SK-N-SH treated with all-trans-retinoic acid at 6 μM for 48 hours (cell line): ENCODE measurements at regions not wholly inside any gene's neighbourhood (a gene's known extent, or its start where the extent isn't known, plus 50 kb on each side); places are given as distances from the start of the nearest gene placed in this dataset.

ENCODE experiments used
- ATAC-seq: fragments of 200-7000 bp; cut with Tn5 transposase; 3 replicates; pipeline ENCODE4 v1.9.1; 2020; ENCODE audit warnings: mild to moderate bottlenecking, moderate library complexity
- ARNTL ChIP-seq: fragments of 450-650 bp; formaldehyde crosslinking; IDR thresholded peaks from 2 replicates; pipeline ENCODE4 v1.5.0; 2020; ENCODE audit warnings: low read depth, mild to moderate bottlenecking, moderate library complexity, borderline replicate concordance
- CSDC2 ChIP-seq: fragments of 250-450 bp; sonication (Bioruptor Pico); IDR thresholded peaks from 2 replicates; pipeline ENCODE4 v1.5.0; 2020; ENCODE audit warnings: mild to moderate bottlenecking, moderate library complexity
- ESRRG ChIP-seq: fragments of 250-450 bp; sonication (Bioruptor Pico); IDR thresholded peaks from 2 replicates; pipeline ENCODE4 v1.6.1; 2021; ENCODE audit warnings: mild to moderate bottlenecking
- GLIS3 ChIP-seq: fragments of 250-450 bp; sonication (Bioruptor Pico); IDR thresholded peaks from 2 replicates; pipeline ENCODE4 v1.5.0; 2020; ENCODE audit warnings: mild to moderate bottlenecking, moderate library complexity
- ISL1 ChIP-seq: fragments of 250-450 bp; sonication (Bioruptor Pico); IDR thresholded peaks from 2 replicates; pipeline ENCODE4 v2.1.2; 2022; ENCODE audit warnings: mild to moderate bottlenecking, moderate library complexity
- OSR1 ChIP-seq: fragments of 250-450 bp; sonication (Bioruptor Pico); IDR thresholded peaks from 2 replicates; pipeline ENCODE4 v1.8.0; 2022; ENCODE audit warnings: moderate library complexity, mild to moderate bottlenecking, inconsistent platforms
- RARB ChIP-seq: fragments of 250-450 bp; sonication (Bioruptor Pico); IDR thresholded peaks from 2 replicates; pipeline ENCODE4 v1.8.0; 2021; ENCODE audit warnings: mild to moderate bottlenecking, moderate library complexity
- SNAI2 ChIP-seq: fragments of 250-450 bp; sonication (Bioruptor Pico); IDR thresholded peaks from 2 replicates; pipeline ENCODE4 v1.5.0; 2020; ENCODE audit warnings: mild to moderate bottlenecking, moderate library complexity
- TCF4 ChIP-seq: fragments of 250-450 bp; sonication (Bioruptor Pico); IDR thresholded peaks from 2 replicates; pipeline ENCODE4 v1.8.0; 2021; ENCODE audit warnings: mild to moderate bottlenecking, moderate library complexity, borderline replicate concordance
- ZFP3 ChIP-seq: fragments of 250-450 bp; sonication (Bioruptor Pico); IDR thresholded peaks from 2 replicates; pipeline ENCODE4 v1.5.0; 2020; ENCODE audit warnings: mild to moderate bottlenecking, moderate library complexity
- ZFP30 ChIP-seq: fragments of 450-650 bp; formaldehyde crosslinking; IDR thresholded peaks from 2 replicates; pipeline ENCODE4 v1.5.0; 2022; ENCODE audit warnings: mild to moderate bottlenecking, moderate library complexity
- ZNF565 ChIP-seq: fragments of 450-650 bp; formaldehyde crosslinking; conservative IDR thresholded peaks from 2 replicates; pipeline ENCODE4 v1.5.0; 2020; ENCODE audit warnings: low read depth, mild to moderate bottlenecking, moderate library complexity
- ZNF70 ChIP-seq: fragments of 450-650 bp; formaldehyde crosslinking; IDR thresholded peaks from 2 replicates; pipeline ENCODE4 v1.5.0; 2020; ENCODE audit warnings: mild to moderate bottlenecking, moderate library complexity
- ZNF8 ChIP-seq: fragments of 450-650 bp; formaldehyde crosslinking; IDR thresholded peaks from 2 replicates; pipeline ENCODE4 v1.5.0; 2020; ENCODE audit warnings: mild to moderate bottlenecking, moderate library complexity
- TF ChIP-seq, protein P1 (sequence below): fragments of 250-450 bp; sonication (Bioruptor Pico); IDR thresholded peaks from 2 replicates; pipeline ENCODE4 v1.8.0; 2020; ENCODE audit warnings: mild to moderate bottlenecking, moderate library complexity, borderline replicate concordance
- TF ChIP-seq, protein P2 (sequence below): fragments of 250-450 bp; sonication (Bioruptor Pico); IDR thresholded peaks from 2 replicates; pipeline ENCODE4 v1.5.1; 2021; ENCODE audit warnings: mild to moderate bottlenecking, moderate library complexity
- TF ChIP-seq, protein P3 (sequence below): fragments of 250-450 bp; sonication (Bioruptor Pico); IDR thresholded peaks from 2 replicates; pipeline ENCODE4 v1.8.0; 2021; ENCODE audit warnings: low read depth, mild to moderate bottlenecking, moderate library complexity, borderline replicate concordance
- TF ChIP-seq, protein P4 (sequence below): fragments of 250-450 bp; sonication (Bioruptor Pico); IDR thresholded peaks from 2 replicates; pipeline ENCODE4 v1.5.1; 2020; ENCODE audit warnings: low read depth, mild to moderate bottlenecking, moderate library complexity
- TF ChIP-seq, protein P5 (sequence below): fragments of 250-450 bp; sonication (Bioruptor Pico); IDR thresholded peaks from 2 replicates; pipeline ENCODE4 v1.5.0; 2020; ENCODE audit warnings: mild to moderate bottlenecking, moderate library complexity

DNA sequence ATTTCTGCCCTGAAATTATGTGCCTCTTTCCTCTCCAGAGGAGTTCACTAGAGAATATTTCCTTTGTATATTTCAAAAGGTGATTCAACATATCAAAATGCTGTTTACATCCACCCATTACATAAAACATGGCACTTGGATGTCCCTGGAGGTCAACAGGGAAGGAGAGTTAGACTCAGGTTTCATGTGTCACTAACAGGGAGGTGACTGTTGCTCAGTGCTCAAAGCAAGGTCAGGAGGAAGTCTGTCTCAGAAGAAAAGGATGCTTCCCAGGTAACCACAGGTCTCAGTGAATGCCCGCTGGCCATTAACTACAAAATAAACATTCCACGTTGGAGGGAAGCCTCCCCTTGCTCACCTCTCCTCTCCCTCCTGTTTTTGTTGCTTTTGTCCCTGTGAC lies 198.6 kb downstream of the AXIN2 start (continued):
- no peak for TF ChIP-seq TCF4
- TF ChIP-seq, protein P1, sequence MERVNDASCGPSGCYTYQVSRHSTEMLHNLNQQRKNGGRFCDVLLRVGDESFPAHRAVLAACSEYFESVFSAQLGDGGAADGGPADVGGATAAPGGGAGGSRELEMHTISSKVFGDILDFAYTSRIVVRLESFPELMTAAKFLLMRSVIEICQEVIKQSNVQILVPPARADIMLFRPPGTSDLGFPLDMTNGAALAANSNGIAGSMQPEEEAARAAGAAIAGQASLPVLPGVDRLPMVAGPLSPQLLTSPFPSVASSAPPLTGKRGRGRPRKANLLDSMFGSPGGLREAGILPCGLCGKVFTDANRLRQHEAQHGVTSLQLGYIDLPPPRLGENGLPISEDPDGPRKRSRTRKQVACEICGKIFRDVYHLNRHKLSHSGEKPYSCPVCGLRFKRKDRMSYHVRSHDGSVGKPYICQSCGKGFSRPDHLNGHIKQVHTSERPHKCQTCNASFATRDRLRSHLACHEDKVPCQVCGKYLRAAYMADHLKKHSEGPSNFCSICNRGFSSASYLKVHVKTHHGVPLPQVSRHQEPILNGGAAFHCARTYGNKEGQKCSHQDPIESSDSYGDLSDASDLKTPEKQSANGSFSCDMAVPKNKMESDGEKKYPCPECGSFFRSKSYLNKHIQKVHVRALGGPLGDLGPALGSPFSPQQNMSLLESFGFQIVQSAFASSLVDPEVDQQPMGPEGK (CRISPR knock-in tag): no peak
- TF ChIP-seq SNAI2 (CRISPR knock-in tag): no peak
- TF ChIP-seq ARNTL (CRISPR knock-in tag): no peak
- no peak for TF ChIP-seq ZNF70
- TF ChIP-seq, protein P2, sequence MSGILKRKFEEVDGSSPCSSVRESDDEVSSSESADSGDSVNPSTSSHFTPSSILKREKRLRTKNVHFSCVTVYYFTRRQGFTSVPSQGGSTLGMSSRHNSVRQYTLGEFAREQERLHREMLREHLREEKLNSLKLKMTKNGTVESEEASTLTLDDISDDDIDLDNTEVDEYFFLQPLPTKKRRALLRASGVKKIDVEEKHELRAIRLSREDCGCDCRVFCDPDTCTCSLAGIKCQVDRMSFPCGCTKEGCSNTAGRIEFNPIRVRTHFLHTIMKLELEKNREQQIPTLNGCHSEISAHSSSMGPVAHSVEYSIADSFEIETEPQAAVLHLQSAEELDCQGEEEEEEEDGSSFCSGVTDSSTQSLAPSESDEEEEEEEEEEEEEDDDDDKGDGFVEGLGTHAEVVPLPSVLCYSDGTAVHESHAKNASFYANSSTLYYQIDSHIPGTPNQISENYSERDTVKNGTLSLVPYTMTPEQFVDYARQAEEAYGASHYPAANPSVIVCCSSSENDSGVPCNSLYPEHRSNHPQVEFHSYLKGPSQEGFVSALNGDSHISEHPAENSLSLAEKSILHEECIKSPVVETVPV (CRISPR knock-in tag): no peak
- no peak for TF ChIP-seq ZNF565 (CRISPR knock-in tag)
- TF ChIP-seq ISL1 (CRISPR knock-in tag): no peak
- TF ChIP-seq, all 23 proteins: peak for 0

DNA sequence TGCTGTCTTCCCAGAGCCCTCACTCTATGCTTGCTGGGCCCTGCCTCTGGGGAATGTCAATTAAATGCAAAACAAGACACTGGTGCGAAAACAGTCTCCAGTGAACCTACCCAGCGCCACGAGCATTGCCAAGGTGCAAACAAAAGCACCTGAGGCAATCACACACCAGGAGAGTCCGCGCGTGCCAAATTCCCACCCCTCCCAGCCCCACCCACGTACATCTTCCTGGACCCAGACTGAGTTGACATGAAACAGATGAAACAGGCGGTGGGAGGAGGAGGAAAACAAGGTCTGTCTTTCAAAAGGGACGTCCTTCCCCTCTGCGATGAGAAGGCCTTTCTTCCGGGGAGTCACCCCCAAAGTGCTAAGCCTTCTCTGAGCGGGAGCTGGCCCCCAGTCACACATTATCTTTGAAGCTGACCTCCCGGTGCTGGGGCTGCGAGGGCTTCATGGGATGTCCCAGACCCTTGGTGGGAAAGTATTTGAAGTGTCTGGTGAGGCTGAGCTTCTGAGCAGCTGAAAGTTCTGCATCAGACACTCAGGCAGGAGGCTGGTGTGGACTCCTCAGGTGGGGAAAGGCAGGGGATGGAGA lies 200.4 kb downstream of the AXIN2 start:
- TF ChIP-seq ZNF70 (no peak), GLIS3 (CRISPR knock-in tag) (no peak), RARB (CRISPR knock-in tag) (no peak), ZNF8 (CRISPR knock-in tag) (no peak), ARNTL (CRISPR knock-in tag) (no peak), CSDC2 (CRISPR knock-in tag) (no peak), SNAI2 (CRISPR knock-in tag) (no peak), ZFP3 (CRISPR knock-in tag) (no peak)
- TF ChIP-seq, protein P3, sequence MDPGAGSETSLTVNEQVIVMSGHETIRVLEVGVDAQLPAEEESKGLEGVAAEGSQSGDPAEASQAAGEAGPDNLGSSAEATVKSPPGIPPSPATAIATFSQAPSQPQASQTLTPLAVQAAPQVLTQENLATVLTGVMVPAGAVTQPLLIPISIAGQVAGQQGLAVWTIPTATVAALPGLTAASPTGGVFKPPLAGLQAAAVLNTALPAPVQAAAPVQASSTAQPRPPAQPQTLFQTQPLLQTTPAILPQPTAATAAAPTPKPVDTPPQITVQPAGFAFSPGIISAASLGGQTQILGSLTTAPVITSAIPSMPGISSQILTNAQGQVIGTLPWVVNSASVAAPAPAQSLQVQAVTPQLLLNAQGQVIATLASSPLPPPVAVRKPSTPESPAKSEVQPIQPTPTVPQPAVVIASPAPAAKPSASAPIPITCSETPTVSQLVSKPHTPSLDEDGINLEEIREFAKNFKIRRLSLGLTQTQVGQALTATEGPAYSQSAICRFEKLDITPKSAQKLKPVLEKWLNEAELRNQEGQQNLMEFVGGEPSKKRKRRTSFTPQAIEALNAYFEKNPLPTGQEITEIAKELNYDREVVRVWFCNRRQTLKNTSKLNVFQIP (CRISPR knock-in tag): no peak
- TF ChIP-seq, protein P4, sequence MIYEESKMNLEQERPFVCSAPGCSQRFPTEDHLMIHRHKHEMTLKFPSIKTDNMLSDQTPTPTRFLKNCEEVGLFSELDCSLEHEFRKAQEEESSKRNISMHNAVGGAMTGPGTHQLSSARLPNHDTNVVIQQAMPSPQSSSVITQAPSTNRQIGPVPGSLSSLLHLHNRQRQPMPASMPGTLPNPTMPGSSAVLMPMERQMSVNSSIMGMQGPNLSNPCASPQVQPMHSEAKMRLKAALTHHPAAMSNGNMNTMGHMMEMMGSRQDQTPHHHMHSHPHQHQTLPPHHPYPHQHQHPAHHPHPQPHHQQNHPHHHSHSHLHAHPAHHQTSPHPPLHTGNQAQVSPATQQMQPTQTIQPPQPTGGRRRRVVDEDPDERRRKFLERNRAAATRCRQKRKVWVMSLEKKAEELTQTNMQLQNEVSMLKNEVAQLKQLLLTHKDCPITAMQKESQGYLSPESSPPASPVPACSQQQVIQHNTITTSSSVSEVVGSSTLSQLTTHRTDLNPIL (CRISPR knock-in tag): no peak
- TF ChIP-seq, protein P1 (CRISPR knock-in tag): no peak
- TF ChIP-seq, protein P2 (CRISPR knock-in tag): no peak
- TF ChIP-seq, all 23 proteins: peak for 0
- no peak for ATAC-seq

DNA sequence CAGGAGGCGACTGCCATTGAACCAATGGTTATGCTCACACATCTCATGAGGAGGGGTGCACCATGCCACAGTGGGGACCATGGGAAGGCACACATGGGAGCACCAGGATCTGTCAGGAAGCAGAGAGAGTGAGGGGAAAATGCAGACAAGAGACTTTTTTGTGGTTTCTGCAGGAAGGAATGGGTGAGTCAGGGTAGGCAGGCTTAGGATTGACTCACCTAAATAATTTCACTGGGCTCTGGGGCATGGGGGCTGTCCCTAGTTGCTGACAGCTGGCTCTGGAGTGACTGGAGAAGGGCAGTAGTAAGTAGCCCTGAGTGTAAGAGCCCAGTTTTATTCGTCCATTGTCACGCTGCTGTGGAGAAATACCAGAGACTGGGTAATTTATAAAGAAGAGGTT lies 202.4 kb downstream of the AXIN2 start:
- TF ChIP-seq OSR1 (no peak), ESRRG (CRISPR knock-in tag) (no peak), ARNTL (CRISPR knock-in tag) (no peak), ZNF8 (CRISPR knock-in tag) (no peak), ZFP3 (CRISPR knock-in tag) (no peak), ZNF70 (no peak), ZFP30 (CRISPR knock-in tag) (no peak)
- TF ChIP-seq, protein P5, sequence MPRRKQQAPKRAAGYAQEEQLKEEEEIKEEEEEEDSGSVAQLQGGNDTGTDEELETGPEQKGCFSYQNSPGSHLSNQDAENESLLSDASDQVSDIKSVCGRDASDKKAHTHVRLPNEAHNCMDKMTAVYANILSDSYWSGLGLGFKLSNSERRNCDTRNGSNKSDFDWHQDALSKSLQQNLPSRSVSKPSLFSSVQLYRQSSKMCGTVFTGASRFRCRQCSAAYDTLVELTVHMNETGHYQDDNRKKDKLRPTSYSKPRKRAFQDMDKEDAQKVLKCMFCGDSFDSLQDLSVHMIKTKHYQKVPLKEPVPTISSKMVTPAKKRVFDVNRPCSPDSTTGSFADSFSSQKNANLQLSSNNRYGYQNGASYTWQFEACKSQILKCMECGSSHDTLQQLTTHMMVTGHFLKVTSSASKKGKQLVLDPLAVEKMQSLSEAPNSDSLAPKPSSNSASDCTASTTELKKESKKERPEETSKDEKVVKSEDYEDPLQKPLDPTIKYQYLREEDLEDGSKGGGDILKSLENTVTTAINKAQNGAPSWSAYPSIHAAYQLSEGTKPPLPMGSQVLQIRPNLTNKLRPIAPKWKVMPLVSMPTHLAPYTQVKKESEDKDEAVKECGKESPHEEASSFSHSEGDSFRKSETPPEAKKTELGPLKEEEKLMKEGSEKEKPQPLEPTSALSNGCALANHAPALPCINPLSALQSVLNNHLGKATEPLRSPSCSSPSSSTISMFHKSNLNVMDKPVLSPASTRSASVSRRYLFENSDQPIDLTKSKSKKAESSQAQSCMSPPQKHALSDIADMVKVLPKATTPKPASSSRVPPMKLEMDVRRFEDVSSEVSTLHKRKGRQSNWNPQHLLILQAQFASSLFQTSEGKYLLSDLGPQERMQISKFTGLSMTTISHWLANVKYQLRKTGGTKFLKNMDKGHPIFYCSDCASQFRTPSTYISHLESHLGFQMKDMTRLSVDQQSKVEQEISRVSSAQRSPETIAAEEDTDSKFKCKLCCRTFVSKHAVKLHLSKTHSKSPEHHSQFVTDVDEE (CRISPR knock-in tag): no peak
- TF ChIP-seq, protein P4 (CRISPR knock-in tag): no peak
- TF ChIP-seq, all 23 proteins: peak for 0
- ATAC-seq: peak; percentile 98
